GM21381 (cell line): ENCODE measurements at regions not wholly inside any gene's neighbourhood (a gene's known extent, or its start where the extent isn't known, plus 50 kb on each side); places are given as distances from the start of the nearest gene placed in this dataset.
"Not testable (repeated sequence)": the region's sequence is repeated elsewhere in the genome, so short reads cannot be mapped to it uniquely, and the experiment has no call there.

ENCODE experiments used
- ATAC-seq: cut with Tn5 transposase; IDR thresholded peaks from one replicate; pipeline ENCODE4 v1.9.1; 2021; ENCODE audit warnings: mild to moderate bottlenecking, moderate library complexity; ENCODE audit not compliant: unreplicated experiment

GRCh38 chr2:14967729-14968128 lies 335.2 kb downstream of the LRATD1 start:
- ATAC-seq: no peak

- no peak for ATAC-seq
These were observed 342.9 kb downstream of the LRATD1 start for GRCh38 chr2:14975381-14975780.

GRCh38 chr2:14977021-14977420 lies 344.5 kb downstream of the LRATD1 start:
- no peak for ATAC-seq

- no peak for ATAC-seq
These were observed 346.3 kb downstream of the LRATD1 start for GRCh38 chr2:14978845-14979244.

GRCh38 chr2:14982790-14983189 lies 350.3 kb downstream of the LRATD1 start:
- ATAC-seq: no peak

- ATAC-seq: no peak
These were observed 356.1 kb downstream of the LRATD1 start for GRCh38 chr2:14988600-14988999.

GRCh38 chr2:14991723-14992122 lies 359.2 kb downstream of the LRATD1 start:
- no peak for ATAC-seq

- ATAC-seq: no peak
These were observed 362.2 kb downstream of the LRATD1 start for GRCh38 chr2:14994721-14995120.

GRCh38 chr2:14996351-14997014 lies 364.0 kb downstream of the LRATD1 start:
- ATAC-seq: no peak

GRCh38 chr2:14998546-14998945 lies 366.0 kb downstream of the LRATD1 start:
- ATAC-seq: no peak

GRCh38 chr2:14999114-14999661 lies 366.7 kb downstream of the LRATD1 start:
- no peak for ATAC-seq

GRCh38 chr2:15002519-15002918 lies 370.0 kb downstream of the LRATD1 start:
- not testable (repeated sequence) for ATAC-seq

GRCh38 chr2:15006667-15007066 lies 374.1 kb downstream of the LRATD1 start:
- peak; percentile 87 for ATAC-seq

- no peak for ATAC-seq
These were observed 377.2 kb downstream of the LRATD1 start for GRCh38 chr2:15009681-15010080.

GRCh38 chr2:15010346-15010745 lies 377.8 kb downstream of the LRATD1 start:
- ATAC-seq: no peak

GRCh38 chr2:15018814-15019213 lies 386.3 kb downstream of the LRATD1 start:
- no peak for ATAC-seq

GRCh38 chr2:15023221-15023620 lies 390.7 kb downstream of the LRATD1 start:
- no peak for ATAC-seq

- ATAC-seq: no peak
These were observed 395.9 kb downstream of the LRATD1 start for GRCh38 chr2:15028406-15028805.

- ATAC-seq: peak; percentile 82
These were observed 399.3 kb downstream of the LRATD1 start for GRCh38 chr2:15031745-15032240.

- no peak for ATAC-seq
These were observed 401.7 kb downstream of the LRATD1 start for GRCh38 chr2:15034246-15034645.

GRCh38 chr2:15034860-15035259 lies 402.3 kb downstream of the LRATD1 start:
- no peak for ATAC-seq
